ENCODE measurements at regions not wholly inside any gene's neighbourhood (a gene's known extent, or its start where the extent isn't known, plus 50 kb on each side); places are given as distances from the start of the nearest gene placed in this dataset.

GRCh38 chr10:56142092-56142728 is 218.8 kb downstream of the ZWINT start:
- TF ChIP-seq, protein P1, sequence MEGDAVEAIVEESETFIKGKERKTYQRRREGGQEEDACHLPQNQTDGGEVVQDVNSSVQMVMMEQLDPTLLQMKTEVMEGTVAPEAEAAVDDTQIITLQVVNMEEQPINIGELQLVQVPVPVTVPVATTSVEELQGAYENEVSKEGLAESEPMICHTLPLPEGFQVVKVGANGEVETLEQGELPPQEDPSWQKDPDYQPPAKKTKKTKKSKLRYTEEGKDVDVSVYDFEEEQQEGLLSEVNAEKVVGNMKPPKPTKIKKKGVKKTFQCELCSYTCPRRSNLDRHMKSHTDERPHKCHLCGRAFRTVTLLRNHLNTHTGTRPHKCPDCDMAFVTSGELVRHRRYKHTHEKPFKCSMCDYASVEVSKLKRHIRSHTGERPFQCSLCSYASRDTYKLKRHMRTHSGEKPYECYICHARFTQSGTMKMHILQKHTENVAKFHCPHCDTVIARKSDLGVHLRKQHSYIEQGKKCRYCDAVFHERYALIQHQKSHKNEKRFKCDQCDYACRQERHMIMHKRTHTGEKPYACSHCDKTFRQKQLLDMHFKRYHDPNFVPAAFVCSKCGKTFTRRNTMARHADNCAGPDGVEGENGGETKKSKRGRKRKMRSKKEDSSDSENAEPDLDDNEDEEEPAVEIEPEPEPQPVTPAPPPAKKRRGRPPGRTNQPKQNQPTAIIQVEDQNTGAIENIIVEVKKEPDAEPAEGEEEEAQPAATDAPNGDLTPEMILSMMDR (IDR thresholded peaks at IDR 0.05 in 2 of 3, conservative IDR thresholded peaks at IDR 0.05 in 1 of 3; ENCODE audit: control insufficient read depth in 2 of 3, extremely low read depth in 1 of 3, insufficient read depth in 1 of 3, low read depth in 3 of 3, low read length in 3 of 3): no peak
- TF ChIP-seq ZBTB33 (IDR thresholded peaks at IDR 0.05) (no peak), RBBP5 (conservative IDR thresholded peaks at IDR 0.05) (no peak), TCF12 (IDR thresholded peaks at IDR 0.05; ENCODE audit: low read depth, low read length) (no peak), ZBTB11 (CRISPR knock-in tag; IDR thresholded peaks at IDR 0.05) (no peak), EP300 (IDR thresholded peaks at IDR 0.05; ENCODE audit: borderline replicate concordance in 1 of 2, control insufficient read depth in 1 of 2, low read depth in 2 of 2, low read length in 2 of 2) (no peak), DPF2 (IDR thresholded peaks at IDR 0.05) (no peak), RAD21 (IDR thresholded peaks at IDR 0.05; ENCODE audit: insufficient read depth, low read depth, low read length) (0 out of 2 replicates have a peak, but pooled peaks have one; percentile 1), LARP7 (IDR thresholded peaks at IDR 0.05) (no peak), TAF1 (IDR thresholded peaks at IDR 0.05; ENCODE audit: borderline replicate concordance, low read depth, low read length) (no peak), ZNF207 (IDR thresholded peaks at IDR 0.05; ENCODE audit: borderline replicate concordance) (no peak)
- TF ChIP-seq, protein P2, sequence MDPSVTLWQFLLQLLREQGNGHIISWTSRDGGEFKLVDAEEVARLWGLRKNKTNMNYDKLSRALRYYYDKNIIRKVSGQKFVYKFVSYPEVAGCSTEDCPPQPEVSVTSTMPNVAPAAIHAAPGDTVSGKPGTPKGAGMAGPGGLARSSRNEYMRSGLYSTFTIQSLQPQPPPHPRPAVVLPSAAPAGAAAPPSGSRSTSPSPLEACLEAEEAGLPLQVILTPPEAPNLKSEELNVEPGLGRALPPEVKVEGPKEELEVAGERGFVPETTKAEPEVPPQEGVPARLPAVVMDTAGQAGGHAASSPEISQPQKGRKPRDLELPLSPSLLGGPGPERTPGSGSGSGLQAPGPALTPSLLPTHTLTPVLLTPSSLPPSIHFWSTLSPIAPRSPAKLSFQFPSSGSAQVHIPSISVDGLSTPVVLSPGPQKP (IDR thresholded peaks at IDR 0.05; ENCODE audit: low read depth, low read length): no peak
